Stimulated activated naive CD8-positive, alpha-beta T cell treated with anti-CD3 and anti-CD28 coated beads, Interleukin-15, amount 100 ng/mL, for 72 hours (primary cell): ENCODE measurements at regions not wholly inside any gene's neighbourhood (a gene's known extent, or its start where the extent isn't known, plus 50 kb on each side); places are given as distances from the start of the nearest gene placed in this dataset.

ENCODE experiments used
- ATAC-seq: fragments of 150-1000 bp; cut with Tn5 transposase; 2 replicates; pipeline ENCODE4 v1.10.0; 2021; ENCODE audit warnings: mild to moderate bottlenecking, moderate library complexity
- DNase-seq, 2 donors: peaks; one replicate each; pipeline ENCODE4 v3.0.0; 2021 to 2022
- H3K27ac Mint-ChIP-seq, 2 donors: one replicate each; pipeline ENCODE4 v1.8.0; 2022; ENCODE audit warnings: mild to moderate bottlenecking in 2 of 2, mixed read lengths in 2 of 2, moderate library complexity in 2 of 2
- H3K27me3 Mint-ChIP-seq: one replicate; pipeline ENCODE4 v1.8.0; 2022; ENCODE audit warnings: mixed read lengths
- H3K4me1 Mint-ChIP-seq: one replicate; pipeline ENCODE4 v1.8.0; 2022; ENCODE audit warnings: mild to moderate bottlenecking, mixed read lengths
- H3K4me3 Mint-ChIP-seq, 2 donors: one replicate each; pipeline ENCODE4 v1.8.0; 2022; ENCODE audit warnings: mild to moderate bottlenecking in 2 of 2, mixed read lengths in 2 of 2, moderate library complexity in 1 of 2
- H3K9me3 Mint-ChIP-seq, 2 donors: one replicate each; pipeline ENCODE4 v1.8.0; 2022; ENCODE audit warnings: mixed read lengths in 2 of 2

DNA sequence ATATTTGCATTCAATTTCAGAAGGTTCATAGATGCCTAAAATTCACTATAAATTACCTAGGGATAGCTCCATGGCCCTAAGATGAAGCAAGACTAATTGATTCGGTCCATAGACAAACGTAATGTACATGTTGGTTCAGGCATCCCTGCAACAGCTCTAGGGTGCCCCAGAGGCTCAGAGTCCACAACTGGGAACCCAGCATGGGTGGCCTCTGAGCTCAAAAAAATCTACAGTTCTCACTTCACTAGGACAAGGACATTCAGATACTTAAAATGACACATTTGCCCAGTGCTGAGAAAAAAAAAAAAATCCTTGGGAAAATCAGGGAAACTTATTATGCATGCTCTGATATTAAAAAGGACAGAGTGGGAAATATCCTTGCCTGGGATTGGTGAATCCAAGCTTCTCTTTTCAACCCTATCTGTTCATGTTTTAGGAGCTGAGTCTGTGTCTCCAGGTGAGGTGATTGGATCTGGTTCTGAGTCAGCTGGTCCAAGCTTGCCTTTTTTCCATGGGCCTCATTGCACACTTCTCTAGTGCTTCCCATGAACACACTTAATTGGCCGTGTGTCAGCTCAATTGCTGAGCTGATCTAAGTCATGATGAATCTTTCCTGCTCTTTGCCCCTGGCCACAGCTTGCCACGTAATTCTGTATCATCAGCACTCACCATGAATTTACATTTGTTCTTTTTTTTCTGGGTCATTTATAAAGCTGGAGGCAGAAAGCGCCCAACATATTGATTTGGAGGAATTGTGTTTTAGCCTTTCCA lies 116.3 kb upstream of the RCN1 start:
- H3K9me3 Mint-ChIP-seq = no peaks in the 10 kb centered on the region
- H3K4me1 Mint-ChIP-seq = no peaks in the 10 kb centered on the region
- no peak overlapping the region for H3K27ac Mint-ChIP-seq
- H3K4me3 Mint-ChIP-seq = no peak overlapping the region
- DNase-seq (no peak), ATAC-seq (no peak)
- H3K27me3 Mint-ChIP-seq = peaks cover 28% of the 10 kb centered on the region

DNA sequence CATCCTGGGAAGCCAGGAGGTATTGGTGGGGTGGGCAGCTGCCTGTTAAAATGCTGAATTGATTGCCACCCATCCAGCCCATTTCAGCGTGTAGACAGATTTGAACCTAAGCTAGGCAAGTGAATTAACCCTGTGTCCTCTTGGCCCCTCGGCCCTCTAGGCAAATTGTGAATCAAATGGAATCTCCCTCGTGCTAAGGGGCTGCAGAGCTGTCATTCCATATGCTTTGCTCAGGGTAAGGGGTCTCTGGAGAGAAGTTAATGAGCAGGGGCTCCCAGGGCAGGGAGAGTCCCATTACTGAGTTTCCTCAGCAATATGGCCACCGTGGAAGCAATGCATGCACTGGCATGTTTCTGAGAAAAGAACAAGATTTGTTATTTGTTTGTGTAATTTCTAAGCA lies 117.7 kb upstream of the RCN1 start:
- no peak overlapping the region for H3K27ac Mint-ChIP-seq
- peaks cover 21% of the 10 kb centered on the region for H3K27me3 Mint-ChIP-seq
- no peak for ATAC-seq
- no peaks in the 10 kb centered on the region for H3K9me3 Mint-ChIP-seq
- H3K4me1 Mint-ChIP-seq = no peaks in the 10 kb centered on the region
- H3K4me3 Mint-ChIP-seq = no peak overlapping the region
- DNase-seq = no peak

DNA sequence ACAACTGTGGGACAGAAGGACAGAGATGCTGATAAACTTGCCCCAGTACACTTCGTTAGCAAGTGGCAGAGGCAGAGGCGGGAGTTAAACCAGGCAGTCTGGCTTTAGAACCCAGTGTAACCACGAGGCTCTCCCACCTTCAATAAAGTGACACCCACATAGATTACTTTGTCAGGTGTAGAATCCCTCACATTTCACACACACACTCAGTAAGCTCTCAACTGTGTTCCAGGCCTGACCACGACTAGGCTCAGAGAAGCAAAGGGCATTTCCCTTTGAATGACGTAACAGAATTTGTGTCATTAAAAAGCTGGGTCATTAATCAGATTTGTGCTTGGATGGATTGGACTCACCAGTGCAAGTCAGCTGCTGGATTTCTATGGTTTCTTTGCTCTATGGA lies 118.3 kb upstream of the RCN1 start:
- no peak for DNase-seq
- H3K4me3 Mint-ChIP-seq = no peak overlapping the region
- peaks cover 16% of the 10 kb centered on the region for H3K27me3 Mint-ChIP-seq
- ATAC-seq = no peak
- no peaks in the 10 kb centered on the region for H3K4me1 Mint-ChIP-seq
- no peak overlapping the region for H3K27ac Mint-ChIP-seq
- H3K9me3 Mint-ChIP-seq = no peaks in the 10 kb centered on the region

DNA sequence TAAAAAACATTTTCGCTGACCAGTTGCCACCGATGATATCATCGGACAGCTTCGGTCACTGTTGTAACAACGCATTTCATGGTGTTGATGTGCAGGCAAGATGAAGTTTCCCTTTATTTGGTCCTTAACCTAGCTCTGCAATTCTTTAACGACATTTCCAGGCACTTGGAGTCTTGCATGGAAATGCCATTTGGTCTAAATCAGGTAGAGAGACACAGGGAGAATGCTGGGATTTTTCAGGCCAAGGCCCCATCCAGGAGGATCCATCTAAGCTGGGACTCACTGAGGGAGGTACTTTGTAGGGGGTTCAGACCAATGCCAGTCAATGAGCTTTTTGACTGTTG lies 121.5 kb upstream of the RCN1 start:
- DNase-seq (no peak), ATAC-seq (no peak)
- Mint-ChIP-seq H3K27ac (no peak overlapping the region), H3K4me3 (no peak overlapping the region), H3K9me3 (no peaks in the 10 kb centered on the region), H3K4me1 (no peaks in the 10 kb centered on the region), H3K27me3 (peaks cover 12% of the 10 kb centered on the region)

DNA sequence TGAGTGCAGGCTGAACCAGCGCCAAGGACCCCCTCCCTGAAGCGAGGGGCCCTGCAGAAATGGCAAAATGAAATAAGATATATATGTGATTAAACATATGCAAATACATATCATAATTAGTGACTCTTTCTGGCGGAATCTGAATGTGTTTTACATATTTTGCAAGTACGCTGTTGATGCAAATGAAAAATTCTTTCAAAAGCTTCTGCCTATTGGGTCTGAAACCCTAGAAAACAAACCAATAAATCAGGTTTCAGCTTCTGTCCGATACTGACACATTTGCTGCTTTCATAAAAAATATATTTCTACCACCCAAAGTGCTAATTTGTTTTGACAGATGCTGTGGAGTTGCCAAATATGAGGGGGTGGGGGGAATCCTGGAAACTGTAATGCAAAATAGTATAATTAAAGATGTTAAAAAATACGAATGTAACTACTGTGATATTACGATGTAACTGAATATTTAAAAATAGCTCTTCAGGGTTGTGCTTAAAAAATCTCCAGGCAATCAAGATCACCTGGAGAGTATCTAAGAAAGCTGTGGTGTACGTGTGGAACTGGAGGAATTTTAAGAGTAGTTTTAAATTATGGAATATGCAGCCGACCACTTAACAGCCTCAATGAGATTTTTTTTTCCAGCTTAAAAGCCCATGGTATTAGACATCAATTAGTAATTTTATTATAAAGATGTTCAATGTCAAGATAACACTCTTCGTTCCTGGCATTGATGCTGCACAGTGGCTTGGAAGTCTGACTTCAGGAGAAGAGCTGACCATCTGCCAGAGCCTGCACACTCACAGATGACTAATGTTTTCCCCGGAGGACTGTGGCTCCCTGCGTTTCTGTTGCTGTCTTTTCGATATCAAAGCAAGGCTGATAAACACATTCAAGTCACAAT lies 122.2 kb upstream of the RCN1 start:
- Mint-ChIP-seq H3K4me1 (no peaks in the 10 kb centered on the region), H3K4me3 (no peak overlapping the region), H3K9me3 (no peaks in the 10 kb centered on the region), H3K27ac (no peak overlapping the region), H3K27me3 (peaks cover 7% of the 10 kb centered on the region)
- DNase-seq (no peak), ATAC-seq (no peak)

DNA sequence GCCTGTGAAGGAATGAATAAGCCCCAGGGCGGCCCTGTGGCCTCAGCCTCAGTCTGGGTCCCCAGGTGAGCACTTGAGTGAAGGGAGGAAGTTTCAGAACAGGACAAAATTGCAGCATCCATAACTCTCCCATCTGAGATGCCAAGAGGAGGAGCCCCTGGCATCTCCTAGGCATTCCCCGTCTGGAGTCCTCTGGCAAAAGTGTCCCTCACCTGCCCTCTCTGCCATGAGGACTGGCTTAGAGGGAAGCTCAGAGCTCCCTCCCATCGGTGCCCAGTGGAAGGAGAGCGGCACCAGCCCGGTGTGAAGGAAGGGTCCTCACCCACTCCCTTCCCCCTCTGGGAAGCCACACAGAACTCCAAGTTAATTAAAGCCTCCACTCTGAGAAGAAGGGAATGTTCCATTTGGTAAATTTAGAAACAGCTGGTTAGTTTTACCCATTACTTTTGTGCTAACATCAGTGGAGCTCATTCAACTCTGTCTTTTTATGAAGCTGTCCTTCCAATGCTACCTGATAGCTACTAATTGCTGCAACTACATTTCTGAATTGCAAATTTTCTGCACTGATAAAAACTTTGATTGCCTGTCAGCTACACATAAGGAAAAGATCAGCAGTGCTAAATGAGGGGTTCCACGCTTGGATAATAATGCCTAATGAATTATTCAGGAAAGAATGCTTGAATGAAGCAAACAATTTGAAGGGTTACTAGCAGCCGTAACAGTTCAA lies 123.3 kb upstream of the RCN1 start:
- Mint-ChIP-seq H3K4me3 (no peak overlapping the region), H3K9me3 (no peaks in the 10 kb centered on the region), H3K27ac (no peak overlapping the region), H3K4me1 (no peaks in the 10 kb centered on the region), H3K27me3 (no peaks in the 10 kb centered on the region)
- DNase-seq = no peak
- ATAC-seq = no peak

DNA sequence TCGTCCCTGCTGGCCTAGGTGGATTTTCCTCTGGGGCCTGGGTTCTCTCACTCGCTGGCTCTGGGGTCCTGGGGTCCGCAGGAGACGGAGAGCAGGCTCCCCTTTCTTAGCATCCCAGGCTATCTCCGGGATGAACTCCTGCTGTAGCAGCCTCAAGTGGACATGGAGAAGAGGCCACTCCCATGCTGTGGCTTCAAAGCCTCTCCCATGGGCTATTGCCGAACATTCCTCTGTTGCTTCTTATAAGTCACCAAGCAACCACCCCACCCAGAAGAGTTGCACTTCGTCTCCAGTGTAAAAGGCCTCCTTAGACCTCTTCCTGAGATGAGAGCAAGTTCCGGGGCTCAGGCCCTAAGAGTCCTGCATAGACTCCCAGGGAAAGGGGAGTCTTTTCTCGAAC lies 124.0 kb upstream of the RCN1 start:
- ATAC-seq = no peak
- Mint-ChIP-seq H3K4me1 (no peaks in the 10 kb centered on the region), H3K9me3 (no peaks in the 10 kb centered on the region), H3K27ac (no peak overlapping the region), H3K27me3 (no peaks in the 10 kb centered on the region), H3K4me3 (no peak overlapping the region)
- no peak for DNase-seq

DNA sequence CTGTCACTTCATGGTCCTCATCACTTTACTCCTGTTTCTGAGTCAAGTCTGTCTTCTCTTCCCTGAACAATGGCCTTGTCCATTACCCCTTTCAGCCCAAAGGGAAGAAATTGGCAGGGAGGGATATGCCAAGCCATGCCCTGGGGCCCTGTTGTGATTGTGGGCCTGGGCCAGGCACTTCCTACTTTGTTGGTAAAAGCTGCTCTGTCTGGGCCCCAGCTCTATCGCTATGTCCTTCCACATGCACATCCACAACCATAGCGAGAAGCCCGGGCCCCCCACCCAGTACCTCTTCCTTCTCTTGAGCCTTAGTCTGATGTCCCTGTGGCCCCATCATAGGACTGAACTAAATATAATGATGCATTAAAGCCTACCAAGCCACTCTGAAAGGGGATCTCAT lies 126.7 kb upstream of the RCN1 start:
- Mint-ChIP-seq H3K9me3 (no peaks in the 10 kb centered on the region), H3K27me3 (no peaks in the 10 kb centered on the region), H3K27ac (no peak overlapping the region), H3K4me1 (no peaks in the 10 kb centered on the region), H3K4me3 (no peak overlapping the region)
- DNase-seq (no peak), ATAC-seq (no peak)

DNA sequence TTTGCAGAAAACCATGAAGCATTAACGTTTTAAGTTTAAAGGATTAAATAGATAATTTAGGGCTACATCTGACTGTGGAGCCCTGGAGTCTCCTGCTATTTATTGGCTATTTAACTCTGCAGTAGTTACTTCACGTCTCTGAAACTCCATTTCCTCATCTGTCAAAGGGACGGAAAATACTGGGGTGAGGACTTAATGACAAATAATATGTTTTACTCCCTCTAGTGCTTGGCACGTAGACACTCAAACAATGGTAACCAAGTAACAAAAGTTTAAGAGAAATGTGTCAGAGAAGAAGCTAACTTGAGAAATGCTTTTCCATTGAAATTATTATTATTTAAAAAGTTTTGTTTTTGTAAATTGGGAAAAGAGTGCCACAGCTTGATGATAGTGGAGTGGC lies 130.7 kb upstream of the RCN1 start:
- no peak for DNase-seq
- H3K4me1 Mint-ChIP-seq = no peaks in the 10 kb centered on the region
- no peaks in the 10 kb centered on the region for H3K27me3 Mint-ChIP-seq
- no peak overlapping the region for H3K4me3 Mint-ChIP-seq
- no peak overlapping the region for H3K27ac Mint-ChIP-seq
- ATAC-seq = no peak
- no peaks in the 10 kb centered on the region for H3K9me3 Mint-ChIP-seq

DNA sequence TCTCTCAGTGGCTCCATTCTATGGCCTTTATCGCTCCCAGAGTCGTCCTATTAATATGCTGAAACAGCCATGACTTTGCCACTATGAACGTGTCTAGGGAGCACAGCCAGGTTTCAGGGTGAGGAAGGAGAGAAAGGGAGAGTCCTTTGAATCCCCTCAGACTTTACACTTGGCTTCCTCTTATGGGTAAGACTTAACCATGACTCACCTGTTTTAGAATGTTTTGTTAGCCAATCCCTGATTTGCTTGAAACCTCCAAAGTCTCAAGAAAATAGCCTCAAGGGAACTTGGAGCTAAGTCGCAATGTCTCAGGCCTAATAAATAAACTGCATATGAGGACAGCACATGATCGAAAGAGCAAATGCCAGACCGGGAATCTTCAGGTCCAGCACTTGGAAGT lies 131.2 kb upstream of the RCN1 start:
- Mint-ChIP-seq H3K9me3 (no peaks in the 10 kb centered on the region), H3K4me3 (no peak overlapping the region), H3K4me1 (no peaks in the 10 kb centered on the region), H3K27me3 (no peaks in the 10 kb centered on the region), H3K27ac (no peak overlapping the region)
- DNase-seq (no peak), ATAC-seq (no peak)

DNA sequence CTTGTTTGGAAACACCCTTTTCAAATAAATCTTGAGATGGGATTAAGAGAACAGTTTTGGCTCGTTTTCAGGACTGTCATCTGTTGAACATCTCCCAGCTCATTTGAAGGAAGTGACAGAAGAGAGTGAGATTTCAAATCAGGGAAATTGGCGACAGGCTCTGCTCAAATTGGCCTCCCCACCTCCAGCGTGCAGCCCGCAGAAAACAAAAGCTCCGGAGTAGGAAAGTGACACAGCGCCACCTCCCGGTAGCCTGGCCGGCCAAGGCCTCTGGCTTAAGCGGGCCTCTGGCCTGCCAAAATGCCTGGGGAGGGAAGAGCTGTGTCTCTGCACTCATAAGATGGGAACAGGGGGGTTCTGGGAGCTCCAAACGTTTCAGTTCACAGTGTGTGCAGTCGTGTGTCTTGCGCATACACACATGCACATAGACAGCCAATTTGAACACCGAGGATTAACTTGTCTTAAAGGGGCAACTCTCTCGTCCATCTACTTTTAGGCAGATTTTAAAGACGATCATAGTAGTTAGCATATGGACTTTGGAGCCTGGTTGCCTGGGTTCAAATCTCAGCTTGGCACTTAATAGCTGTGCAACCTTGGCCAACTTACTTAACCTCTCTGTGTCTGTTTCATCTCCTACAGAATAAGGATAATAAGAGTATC lies 132.7 kb upstream of the RCN1 start:
- Mint-ChIP-seq H3K27ac (no peak overlapping the region), H3K4me1 (no peaks in the 10 kb centered on the region), H3K27me3 (no peaks in the 10 kb centered on the region), H3K9me3 (no peaks in the 10 kb centered on the region), H3K4me3 (no peak overlapping the region)
- peak; percentile 52 to 63 for DNase-seq
- ATAC-seq = peak; percentile 72

DNA sequence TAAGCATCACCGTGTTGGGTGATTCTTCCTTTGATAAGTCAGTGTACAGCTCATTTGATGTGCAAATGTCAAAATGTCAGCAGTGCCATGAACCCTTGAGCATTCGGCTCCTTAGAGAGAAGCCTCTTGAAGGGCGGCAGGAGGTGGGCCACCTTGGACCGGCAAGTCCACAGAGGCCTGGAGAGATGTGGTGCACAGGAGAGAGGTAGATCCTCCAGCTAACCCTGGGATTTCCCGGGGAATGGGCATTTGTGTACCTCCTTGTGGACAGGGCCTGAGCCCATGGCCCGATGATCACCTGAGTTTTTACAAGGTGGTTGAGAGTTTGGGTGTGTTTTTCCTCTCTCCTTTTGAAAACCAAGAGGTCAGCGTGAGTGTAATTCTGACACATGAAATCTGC lies 133.2 kb upstream of the RCN1 start:
- Mint-ChIP-seq H3K27me3 (no peaks in the 10 kb centered on the region), H3K4me1 (no peaks in the 10 kb centered on the region), H3K4me3 (no peak overlapping the region), H3K27ac (no peak overlapping the region), H3K9me3 (no peaks in the 10 kb centered on the region)
- DNase-seq (no peak), ATAC-seq (no peak)

DNA sequence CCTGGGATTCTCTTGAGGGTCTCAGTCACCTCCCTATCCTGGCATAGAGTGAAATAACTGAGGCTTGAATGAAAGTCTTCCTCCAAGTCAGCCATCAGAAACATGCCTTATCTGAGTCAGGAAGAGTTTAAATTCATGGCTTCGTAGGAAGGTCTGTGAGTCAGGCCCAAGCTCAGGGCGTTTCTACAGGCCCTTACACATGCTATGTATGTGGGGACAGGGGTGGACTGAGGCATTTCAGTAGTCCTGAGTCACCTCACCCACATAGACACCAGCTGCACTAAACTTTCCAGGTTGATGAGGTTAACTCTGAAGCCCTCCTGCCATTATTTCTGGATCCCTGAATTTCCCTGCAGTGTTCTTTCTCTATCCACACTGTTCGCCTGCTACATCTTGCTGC lies 134.6 kb upstream of the RCN1 start:
- ATAC-seq = peak; percentile 43
- no peak for DNase-seq
- Mint-ChIP-seq H3K4me3 (no peak overlapping the region), H3K4me1 (no peaks in the 10 kb centered on the region), H3K27me3 (peaks cover 9% of the 10 kb centered on the region), H3K9me3 (no peaks in the 10 kb centered on the region), H3K27ac (no peak overlapping the region)

DNA sequence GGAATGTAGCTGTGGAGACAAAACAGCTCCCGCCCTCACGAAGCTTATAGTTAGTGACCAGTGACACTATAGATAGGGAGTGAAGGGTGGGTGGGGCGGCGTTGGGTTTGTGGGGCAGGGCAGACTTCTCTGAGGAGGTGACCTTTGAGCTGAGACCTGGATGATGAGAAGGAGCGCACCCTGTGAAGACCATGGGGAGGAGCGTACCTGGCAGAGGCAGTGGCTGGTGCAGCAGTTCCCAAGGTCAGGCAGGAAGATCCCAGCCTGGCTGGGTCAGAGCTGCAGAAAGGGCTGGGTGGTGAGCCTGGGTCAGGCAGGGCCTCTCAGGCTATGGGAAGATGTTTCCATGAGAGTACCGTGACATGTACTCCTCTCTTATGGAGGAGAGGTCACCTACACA lies 135.0 kb upstream of the RCN1 start:
- ATAC-seq = peak; percentile 32
- Mint-ChIP-seq H3K4me1 (no peaks in the 10 kb centered on the region), H3K9me3 (no peaks in the 10 kb centered on the region), H3K27me3 (peaks cover 9% of the 10 kb centered on the region), H3K27ac (no peak overlapping the region), H3K4me3 (no peak overlapping the region)
- DNase-seq = no peak

DNA sequence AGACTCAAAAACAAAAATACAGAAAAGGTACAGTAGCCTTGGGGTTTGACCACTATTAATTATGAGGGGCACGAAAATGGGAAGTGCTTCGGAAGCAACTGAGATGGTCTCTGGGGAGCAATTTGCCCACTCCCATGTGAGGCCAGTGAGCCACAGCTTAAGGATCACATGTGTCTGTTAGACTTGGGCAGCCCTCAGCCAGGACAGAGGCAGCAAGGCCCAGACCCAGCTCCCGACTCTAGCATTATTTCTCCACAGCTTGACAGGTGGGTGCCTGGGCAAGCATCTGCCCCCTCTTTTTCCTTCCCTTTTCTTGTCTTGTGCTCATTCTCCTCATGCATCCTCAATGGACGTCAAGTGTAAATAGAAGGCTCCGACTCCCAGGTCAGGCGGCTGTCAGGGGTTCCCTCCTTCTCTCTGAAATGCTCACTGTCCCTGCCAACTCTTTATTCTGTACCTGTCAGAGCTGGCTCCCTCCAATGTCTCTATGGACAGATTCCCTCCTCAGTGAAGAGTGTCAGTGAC lies 137.0 kb upstream of the RCN1 start:
- no peak overlapping the region for H3K4me3 Mint-ChIP-seq
- H3K9me3 Mint-ChIP-seq = no peaks in the 10 kb centered on the region
- peaks cover 10% of the 10 kb centered on the region for H3K4me1 Mint-ChIP-seq
- DNase-seq (no peak), ATAC-seq (no peak)
- peaks cover 17% of the 10 kb centered on the region for H3K27me3 Mint-ChIP-seq
- H3K27ac Mint-ChIP-seq = no peak overlapping the region
